DMS153 treated with DMSO at 0.1 percent for 48 hours (cell line): ENCODE measurements at regions not wholly inside any gene's neighbourhood (a gene's known extent, or its start where the extent isn't known, plus 50 kb on each side); places are given as distances from the start of the nearest gene placed in this dataset.
"Not testable (repeated sequence)": the region's sequence is repeated elsewhere in the genome, so short reads cannot be mapped to it uniquely, and the experiment has no call there.

ENCODE experiments used
- DNase-seq: peaks from one replicate; lab custom pipeline; 2025; ENCODE audit not compliant: unreplicated experiment; lab: John Stamatoyannopoulos, UW

DNA sequence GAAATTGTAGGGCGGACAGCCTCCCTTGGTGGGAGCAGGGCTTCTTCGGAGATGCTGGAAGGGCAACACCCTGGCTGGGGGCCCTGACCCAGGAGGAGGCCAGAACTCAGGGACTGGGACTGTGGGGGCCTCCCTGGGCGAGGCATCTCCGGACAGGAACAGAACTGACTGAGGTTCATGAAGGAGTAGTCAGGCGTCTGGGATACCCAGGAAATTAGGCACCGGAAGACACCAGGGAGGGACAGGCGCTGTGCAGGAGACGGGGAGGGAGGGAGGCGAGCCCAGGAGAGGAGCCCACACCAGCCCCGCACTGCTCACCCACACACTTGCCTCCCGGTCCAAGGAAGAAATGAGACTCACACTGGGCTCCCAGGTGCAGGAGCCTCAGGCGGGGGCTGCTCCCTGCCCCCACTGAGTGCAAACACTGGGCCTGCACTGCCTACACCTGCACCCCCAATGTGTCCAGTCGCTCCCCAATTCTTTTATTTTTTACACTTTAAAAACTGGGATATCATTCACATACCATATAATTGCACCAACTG is 262.6 kb upstream of the SFSWAP start:
- DNase-seq = no peak

DNA sequence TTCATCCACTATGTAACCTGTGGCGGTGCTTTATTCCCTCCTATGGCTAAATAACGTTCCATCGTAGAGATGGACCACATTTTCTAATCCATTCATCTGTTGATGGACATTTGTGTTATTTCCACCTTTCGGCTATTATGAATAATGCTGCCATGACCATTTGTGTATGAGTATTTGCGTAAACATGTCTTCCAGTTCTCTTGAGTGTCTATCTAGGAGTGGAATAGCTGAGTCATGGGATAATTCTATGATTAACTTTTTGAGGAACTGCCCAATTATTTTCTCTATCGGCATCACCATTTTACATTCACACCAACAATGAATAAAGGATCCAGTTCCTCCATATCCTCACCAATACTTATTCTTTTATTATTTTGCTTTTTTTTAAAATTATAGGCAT is 261.9 kb upstream of the SFSWAP start:
- DNase-seq = no peak

DNA sequence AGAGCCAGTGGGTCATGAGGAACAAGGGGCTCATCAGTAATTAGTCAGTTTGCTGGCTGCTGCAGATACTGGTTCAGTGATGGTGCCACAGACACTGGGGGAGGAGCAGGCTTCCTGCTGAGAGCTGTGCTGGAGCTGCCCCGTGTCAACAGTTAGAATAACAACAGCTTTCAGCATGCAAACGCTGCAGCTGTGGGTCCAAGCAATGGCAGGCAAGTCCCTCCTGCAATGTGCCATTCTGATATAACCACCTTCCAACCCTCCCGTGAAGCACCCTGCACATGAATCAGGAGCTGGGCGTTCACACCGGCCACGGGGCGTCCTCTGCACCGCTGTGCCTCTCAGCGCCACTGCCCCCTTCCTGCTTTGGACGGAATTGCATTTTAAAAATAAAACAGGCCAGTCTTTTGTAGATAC is 258.4 kb upstream of the SFSWAP start:
- no peak for DNase-seq

DNA sequence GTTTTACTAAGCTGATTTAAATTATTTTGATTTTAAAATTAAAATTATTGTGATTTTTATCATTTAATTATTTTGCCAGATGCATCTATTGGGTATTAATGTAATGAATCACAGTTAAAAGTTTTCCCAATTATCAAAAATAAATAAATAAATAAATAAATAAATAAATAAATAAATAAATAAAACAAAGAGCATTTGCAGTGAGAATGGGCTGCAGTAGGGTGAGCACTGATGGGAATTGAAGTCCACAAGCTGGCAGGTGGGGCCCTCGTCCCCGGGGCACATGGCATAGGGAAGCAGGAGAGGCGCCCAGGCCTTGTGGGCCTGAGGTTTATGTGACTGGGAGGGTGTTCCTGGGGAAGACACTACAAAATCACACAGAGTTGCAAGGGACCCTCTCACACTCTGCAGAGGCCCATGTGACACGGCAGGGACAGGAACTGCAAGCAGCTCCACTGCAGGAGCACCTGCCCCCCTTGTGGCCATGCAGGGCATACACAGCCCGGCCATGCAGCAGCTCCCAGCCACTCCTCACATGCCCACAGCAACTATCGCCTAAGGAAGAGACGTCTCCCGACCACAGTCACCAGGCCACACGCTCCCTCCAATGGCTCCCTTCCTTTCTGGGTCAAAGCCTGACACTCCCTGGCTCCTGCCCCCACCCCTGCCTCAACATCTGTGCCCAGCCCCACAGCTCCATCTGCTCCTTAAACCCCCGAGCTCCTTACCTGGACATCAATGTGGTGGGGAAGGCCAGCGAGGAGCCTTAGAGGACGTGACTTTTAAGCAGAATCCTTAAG is 256.3 kb upstream of the SFSWAP start:
- DNase-seq = peak; percentile 35

DNA sequence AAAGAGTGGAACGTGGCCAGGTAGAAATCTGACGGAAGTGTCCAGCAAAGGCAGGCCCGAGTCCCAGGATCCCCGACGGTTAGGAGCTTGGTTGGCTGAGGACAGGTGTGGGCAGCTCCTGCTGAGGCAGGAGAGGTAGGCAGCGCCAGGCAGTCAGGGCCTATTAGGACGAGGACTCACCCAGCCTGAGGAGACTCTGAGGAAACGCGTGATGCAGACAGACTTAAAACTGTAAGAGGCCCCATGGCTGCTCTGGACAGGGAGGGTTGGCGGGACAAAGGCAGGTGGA is 255.7 kb upstream of the SFSWAP start:
- DNase-seq = no peak

DNA sequence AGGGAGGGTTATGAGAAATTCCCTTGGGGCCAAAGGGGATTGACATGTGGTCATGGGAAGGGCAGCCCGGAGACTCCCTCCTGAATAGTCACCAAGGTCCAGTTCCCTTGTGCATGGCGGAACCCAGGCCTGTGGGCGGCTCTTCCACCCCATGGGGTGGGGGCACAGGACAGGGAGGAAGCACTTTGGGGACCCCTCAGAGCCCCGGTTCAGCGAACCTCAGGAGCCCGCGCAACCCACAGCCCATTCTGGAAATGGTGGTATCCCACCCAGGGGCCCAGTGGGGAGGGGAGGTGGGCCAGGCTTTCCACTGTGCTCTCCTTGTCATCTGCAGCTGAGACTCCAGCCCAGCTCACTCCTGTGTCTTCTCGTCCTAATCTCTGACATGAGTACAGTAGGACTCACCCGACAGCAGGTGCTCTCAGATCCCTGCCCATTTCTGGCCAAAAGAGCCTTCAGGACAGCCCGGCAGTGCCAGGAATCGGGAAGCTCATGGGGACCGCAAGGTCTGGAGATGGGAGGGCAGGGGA is 255.2 kb upstream of the SFSWAP start:
- DNase-seq = no peak

DNA sequence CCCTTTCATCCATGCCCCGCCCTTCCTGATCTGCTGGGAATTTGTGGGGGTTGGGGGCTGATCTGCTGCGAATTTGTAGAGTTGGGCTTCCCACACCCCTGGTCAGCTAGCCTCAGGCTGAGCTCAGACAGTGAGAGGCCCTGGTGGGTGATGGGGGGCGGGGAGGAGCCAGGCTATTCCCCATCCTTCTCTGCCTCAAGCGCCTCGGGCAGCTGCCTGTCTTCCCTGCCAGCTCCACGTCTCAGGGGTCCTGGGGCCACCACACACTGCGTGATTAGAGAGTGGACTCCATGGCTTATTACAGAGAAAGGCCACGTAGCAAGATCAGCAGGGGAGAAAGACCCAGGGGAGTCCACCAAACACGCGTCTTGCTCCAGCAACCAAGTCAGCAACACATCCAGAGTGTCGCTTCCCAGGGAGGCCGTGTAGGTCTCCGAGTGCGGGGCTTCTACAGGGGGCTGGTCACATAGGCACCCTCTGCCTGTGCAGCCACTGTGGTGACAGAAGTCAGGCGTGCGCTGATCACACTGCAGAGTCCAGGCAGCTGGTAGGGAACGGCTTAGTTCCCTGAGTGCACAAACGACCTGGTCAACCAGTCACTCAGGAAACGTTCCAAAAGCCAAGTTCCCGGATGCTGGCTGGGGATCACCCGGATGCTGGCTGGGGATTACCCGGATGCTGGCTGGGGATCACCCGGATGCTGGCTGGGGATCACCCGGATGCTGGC is 254.4 kb upstream of the SFSWAP start:
- DNase-seq = no peak

DNA sequence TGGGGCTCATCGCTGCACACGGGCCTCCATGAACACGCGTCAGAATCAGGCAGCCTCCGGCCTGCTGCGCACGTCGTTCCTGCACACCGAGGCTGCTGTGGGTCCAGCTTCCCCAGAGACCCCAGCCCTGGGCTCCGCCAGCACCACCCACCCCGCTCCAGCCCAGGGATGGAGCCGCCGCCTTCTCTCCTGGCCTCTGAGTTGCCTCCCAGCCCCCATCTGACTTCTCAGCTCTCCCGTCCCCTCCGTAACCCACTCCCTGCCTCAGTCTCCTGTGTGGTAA is 253.9 kb upstream of the SFSWAP start:
- DNase-seq = no peak

DNA sequence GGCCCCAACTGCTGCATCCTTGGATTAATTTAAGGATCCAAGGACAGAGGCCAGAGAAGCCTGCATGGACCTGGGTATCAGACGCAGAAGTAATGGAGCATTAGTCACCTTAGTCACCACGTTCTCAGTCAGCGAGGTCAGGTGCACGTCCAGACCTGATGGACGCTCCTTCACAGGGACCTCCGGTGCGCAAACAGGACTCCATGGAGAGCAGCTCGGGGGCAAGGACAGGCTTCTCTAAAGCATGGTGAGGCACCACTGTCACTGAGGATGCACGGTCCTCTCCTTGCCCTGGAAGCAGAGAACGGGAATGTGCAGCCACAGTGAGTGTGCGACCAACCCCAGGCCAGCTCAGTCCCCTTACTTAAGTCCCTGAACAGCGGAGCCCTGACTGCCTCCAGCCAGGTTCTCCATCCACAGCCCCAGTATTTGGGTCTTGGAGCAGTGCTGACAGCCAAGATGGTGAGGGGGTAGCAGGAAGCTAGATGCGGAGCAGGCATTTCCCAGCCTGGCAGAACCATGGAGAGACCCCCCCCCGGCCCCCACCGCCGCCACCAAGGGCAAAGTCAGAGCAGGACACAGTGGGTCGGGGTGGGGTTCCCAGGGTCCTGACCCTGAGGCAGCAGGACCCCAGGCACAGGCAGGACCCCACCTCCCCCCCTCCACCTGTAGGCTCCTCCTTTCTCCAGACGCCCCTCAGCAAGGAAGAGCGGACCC is 253.4 kb upstream of the SFSWAP start:
- no peak for DNase-seq

DNA sequence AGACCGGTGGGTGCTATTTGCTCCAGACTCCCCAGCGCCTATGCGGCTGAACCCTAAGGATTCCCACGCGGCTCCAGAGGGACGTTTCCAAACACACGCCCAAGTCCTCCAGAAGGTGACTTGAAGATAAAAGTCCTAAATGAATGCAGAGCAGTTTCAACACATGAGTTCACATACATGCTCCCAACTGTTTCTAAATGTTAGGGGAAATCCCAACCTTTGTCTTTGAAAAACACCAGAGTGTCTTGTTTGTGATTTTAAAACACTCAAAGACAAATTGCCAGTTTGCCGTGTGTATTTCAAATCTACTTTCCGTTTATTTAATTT is 252.9 kb upstream of the SFSWAP start:
- DNase-seq = no peak

DNA sequence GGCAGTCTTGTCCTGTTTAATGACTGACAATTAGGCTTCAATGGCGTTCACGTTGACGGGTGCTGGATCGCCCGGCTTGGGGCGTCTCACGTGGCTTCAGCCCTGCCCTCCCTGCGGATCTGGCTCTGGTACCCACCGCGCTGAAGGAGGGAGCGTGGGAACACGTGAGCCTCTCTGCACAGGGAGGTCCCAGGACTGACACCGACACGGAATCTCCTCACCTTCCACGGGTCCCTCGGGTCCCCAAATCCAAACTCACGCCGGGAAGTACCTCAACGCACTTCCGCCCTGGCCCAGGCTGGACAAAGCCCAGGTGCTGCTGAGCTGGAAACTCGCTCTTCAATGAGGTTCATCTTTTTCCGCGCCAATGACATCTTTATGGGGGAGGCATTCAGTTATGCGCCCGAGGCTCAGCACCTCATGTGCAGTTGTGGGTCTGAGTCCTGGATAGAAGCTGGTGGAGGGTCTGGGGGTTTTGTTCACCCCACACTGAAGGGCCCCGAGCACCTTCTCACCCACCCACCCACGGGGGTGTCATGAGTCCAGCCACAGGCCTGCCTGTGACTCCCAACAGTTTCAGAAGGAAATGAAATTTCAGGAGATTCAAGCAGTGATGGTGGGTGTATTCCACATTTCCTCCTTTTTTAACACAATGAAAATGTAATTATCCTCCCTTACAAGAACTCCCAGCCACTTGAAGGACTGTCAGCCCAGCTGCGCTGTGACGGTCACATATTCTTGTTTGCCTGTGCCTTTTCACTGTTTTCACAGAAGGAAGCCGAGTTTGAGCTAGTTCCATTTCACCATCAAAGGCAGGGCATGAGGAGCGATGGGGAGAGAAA is 251.7 kb upstream of the SFSWAP start:
- DNase-seq = no peak

DNA sequence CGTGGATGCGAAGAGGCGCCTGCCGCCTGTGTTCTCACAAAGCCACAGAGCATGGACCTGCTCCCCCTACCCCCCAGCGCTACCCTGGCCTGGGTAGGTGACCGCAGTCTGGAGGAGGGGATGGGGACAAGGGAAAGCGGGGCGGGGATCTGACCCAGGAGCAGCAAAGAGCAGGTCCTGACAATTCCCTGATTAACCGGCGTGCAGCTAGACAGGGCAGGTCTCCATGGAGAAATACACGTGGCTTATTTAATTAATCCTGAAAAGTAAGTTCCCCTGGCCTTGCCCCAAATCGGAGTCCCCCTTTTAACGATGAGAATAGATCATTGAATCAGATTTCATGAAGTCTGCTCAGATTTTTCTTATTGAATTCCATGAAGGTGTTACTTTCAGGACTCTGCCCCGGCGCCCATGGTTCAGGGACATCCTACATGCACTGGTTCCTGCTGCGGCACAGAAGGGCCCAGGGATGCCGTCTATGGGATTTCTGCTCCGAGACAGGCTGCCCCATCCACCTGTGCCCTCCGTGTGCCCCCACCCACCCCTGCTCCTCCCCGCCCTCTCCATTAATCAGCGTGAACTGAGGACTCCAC is 251.0 kb upstream of the SFSWAP start:
- no peak for DNase-seq

DNA sequence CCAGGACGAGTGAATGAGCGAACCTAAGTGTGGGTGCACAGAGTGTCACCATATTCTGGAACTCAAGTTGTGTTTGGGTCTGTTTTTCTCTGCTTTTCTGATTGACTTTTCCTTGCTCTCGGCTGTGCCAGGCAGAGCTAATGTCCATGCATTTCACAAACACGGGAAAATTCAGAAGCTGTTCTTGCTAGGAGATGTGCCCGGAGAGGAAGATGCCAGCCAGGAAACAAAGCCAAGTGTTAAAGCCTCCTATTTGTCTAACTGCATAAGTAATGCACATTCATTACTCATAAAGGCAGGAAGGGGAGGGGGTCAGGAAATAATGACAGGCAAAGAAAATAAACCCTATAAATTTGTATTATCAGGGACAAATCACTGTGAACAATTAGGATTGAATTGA is 250.4 kb upstream of the SFSWAP start:
- no peak for DNase-seq

DNA sequence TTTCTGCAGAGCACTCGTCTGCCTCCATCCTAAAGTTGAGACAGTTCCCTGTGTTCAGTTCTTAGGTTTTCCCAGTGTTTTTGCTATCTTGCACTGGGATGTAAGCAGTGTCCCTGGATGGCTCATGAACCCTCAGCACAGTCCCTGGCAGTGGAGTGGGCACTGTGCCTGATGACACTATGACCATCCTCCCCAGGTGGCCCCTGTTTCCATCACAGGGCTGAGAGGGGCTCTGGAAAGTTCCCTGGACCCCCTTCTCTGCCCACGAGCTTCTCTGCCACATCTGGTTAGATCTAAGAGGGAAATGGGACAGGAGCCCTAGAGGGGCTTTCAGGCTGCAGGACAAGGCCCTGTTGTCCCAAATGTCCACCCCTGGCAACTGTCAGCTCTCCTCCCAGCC is 249.8 kb upstream of the SFSWAP start:
- DNase-seq = no peak

DNA sequence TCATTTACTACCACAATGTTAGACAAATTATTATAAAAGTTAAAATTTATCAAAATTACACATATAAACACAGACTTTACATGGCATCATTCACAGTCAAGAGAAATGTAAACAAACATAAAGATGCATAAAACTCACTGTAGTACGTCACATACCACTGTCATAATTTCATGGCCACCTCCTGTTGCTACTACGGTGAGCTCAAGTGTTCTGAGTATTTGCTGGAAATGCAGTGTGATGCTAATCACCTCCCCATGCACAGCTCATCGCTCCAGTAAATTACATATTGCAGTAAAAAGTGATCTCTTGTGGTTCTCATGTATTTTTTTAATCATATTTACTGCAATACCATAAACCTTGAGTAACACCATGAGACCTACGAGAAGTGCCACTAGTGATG is 247.7 kb upstream of the SFSWAP start:
- no peak for DNase-seq

DNA sequence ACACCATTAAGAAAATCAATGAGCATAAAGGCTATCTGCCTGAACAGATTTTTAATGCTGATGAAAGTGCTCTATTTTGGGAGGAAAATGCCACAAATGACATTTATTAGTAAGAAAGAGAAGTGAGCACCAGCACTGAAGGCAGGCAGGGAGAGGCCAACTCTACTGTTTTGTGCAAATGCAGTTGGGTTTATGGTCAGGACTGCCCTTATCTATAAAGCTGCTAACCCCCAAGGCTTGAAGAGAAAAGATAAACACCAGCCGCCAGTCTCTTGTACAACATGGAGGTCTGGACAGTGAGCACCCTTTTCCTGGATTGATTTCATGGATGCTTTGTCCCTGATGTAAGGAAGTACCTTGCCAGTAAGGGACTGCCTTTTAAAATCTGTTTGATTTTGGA is 246.8 kb upstream of the SFSWAP start:
- no peak for DNase-seq

DNA sequence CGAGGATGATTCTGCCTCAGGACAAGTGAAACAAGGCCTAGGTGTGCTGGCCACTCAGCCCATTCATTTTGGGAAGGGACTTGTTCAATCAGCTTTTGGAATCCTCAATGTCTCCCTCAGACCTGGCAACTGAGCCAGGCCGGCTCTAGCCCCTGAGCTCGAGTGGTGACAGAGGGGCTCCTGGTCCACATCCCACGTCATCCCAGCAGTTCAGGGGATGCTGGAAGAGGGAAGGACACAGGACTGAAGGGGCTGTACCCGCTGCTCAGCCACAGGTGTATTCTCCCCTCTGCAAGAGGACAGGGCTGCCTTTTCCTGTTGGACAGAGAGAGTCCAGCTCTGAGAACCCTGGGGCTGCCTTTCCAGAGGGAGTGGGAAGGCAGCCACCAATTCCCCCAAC is 244.6 kb upstream of the SFSWAP start:
- DNase-seq = no peak

DNA sequence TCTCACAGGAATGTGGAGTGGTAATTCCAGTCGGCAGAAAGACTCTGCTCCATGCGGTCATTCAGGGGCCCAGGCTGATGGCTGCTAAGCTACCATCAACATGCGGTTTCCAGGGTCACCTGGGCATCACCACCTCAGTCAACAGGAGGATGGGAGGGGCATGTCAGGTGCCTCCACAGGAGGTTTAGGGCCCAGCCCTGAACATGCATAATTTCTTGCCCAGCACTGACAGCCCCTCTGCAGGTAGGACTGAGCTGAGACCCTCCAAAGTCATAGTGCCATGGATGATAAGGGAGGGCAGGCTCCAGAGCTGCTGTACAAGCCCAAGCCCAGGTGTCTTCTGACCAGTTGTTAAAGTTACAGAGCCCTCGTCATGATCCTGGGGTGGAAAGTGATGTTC is 244.0 kb upstream of the SFSWAP start:
- DNase-seq = no peak

DNA sequence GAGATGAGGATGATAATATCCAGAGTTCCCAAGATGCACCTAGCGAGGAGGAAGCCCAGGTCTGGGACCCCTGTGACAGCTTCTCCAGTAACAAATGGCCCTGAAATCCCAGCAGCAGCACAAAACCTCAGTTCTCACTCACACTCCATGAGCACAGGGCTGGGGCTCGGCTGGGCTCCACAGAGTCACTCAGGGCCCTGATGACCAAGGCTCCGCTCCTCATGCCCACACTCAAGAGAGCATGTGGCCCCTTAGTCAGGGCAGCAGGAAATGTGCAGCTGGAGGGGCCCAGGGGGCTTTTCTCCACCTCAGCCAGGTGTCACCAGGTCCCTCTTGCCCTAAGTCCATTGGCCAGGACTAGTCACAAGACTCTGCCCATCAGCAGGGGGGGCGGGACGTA is 242.7 kb upstream of the SFSWAP start:
- no peak for DNase-seq

DNA sequence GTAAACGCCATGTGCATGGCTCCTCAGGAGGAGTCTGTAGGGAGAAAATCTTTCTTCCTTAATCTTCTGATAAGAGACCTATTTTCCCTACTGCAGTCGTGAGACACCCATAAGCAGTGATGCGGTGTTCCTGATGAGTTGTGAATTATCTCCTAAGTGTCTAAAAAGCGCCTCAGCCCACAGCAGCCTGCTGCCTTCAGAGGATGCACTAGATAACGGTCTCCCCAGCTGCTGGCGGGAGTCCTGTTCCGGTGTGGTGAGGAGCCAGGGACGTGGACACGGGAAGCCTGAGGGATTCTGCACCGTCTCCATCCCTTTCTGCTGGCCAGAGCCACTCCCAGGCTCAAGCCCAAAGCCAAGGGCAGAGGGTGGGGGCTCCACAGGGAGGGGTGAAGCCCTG is 240.9 kb upstream of the SFSWAP start:
- DNase-seq = not testable (repeated sequence)
